T-helper 2 cell (primary cell): ENCODE measurements at regions not wholly inside any gene's neighbourhood (a gene's known extent, or its start where the extent isn't known, plus 50 kb on each side); places are given as distances from the start of the nearest gene placed in this dataset.
"Not testable (repeated sequence)": the region's sequence is repeated elsewhere in the genome, so short reads cannot be mapped to it uniquely, and the experiment has no call there.

ENCODE experiments used
- DNase-seq, 5 experiments: peaks; one replicate each; pipeline versions ENCODE4 v3.0.0 to v3.0.0-alpha.2; 2012 to 2022

DNA sequence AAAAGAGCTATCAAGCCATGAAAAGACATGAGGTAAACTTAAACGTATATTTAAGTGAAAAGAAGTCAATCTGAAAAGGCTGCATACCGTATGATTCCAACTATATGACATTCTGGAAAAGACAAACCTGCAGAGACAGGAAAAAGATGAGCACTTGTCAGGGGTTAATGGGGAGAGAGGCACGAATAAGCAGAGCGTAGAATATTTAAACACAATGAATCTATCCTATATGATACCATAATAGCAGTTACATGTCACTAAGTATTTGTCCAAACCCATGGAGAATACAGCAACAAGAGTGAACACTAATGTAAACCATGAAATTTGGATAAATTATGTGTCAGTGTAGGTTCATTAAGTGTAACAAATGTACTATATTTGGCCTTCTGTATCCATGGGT, 560.3 kb upstream of the ANO3 start:
- DNase-seq = no peak

DNA sequence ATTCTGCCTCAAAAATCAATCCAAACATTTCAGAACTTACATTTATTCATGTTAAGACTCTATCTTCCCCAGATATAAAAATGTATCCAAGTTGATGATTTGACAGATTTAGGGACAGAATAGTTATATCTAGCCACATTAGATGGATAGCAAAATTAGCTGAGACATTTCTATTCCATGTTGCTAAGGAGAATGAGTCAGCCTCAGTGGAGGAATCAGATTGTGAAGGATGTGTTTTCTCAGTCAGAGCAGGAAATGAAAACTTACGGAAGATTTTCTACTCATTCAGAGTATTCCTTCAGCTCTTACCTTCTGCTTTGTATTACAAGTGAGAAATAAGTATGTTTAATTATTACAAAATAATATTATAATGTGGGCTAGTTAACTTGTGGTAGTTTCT, 556.3 kb upstream of the ANO3 start:
- DNase-seq = no peak

DNA sequence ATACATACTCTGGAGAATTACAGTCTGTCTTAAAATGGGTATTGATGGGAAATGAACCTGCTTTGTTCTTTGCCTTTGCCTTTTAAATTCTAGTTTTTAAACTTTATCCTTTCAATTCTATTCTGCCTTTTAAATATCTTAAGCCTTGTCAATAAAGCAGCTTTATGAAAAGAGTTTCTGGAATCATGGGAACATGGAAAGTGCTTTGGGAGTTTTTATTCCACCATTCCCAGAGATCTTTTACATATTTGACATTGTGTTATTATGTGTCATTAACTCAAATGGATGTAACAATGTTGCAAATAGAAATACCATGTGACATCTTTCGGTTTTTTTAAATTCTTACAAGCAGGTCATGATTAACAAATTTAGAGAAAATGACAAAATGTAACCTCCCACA, 555.7 kb upstream of the ANO3 start:
- no peak for DNase-seq

DNA sequence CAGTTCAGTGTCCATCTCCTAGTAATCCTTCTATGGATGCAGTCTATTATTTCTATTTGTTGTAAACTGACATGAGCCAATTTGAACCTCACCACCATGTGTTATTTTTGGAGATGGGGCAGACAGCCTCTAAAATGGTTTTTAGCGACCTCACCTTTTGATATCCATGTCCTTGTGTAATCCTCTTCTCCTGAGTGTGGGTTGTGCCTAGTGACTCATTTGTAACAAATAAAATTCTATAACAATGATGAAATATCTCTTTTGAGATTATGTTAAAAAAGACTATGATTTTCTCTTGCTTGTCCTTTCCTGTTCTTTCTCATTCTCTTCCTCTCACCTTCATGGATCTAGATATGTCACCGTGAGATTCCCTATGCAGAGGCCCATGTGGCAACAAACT, 554.6 kb upstream of the ANO3 start:
- DNase-seq = no peak

DNA sequence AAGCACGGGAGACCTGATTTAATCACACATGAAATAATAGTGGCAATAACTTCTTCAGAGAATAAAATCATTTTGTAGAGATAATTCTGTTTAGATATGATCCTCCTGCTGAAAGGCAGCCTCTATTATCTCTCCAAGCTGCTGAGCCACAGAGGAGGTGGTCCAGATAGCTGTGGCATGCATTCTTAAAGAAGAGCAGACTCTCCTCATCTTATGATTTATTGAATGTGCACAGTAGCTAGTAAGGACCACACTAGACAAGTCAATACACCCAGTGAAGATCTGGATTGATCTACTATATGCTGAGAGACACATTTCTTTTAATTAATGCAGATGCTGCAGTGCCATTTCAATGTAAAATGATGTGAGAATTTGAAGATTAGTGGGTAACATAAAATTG, 552.9 kb upstream of the ANO3 start:
- DNase-seq = no peak

DNA sequence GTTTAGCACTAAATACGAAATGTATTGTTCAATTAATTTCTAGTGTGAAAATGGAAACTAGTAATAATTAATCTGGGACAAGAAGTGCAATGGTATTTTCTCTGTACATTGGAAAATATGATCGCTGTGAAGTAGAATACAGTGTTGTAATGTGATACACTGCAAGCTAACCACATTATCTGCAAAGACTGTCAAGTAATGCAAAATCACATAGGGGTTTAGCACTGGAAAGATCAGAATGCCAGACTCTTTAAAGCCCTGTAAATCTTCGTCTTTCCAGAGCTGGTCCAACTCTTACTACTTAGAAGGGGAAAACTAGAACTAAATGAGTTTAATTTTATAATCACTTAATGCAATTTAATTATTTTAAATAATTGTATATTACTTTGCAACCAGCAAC, 544.5 kb upstream of the ANO3 start:
- DNase-seq = no peak

DNA sequence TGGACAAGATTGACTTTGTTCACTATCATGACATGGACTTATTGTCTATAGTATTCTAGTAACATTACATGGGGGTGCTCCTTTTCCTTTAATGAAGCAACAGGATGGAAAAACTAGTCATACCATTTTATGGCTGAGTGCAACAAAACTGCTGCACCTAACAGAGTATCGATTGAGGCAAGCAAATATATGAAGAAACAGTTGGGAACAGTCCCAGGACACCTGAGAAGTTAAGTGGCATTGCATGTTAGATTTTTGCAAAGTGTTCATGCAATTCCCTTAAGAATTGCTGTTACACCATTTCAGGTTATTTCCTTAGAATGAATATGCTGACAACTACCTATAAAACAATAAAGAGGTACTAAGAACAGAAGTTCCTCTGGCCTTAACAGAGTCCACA, 541.5 kb upstream of the ANO3 start:
- no peak for DNase-seq

DNA sequence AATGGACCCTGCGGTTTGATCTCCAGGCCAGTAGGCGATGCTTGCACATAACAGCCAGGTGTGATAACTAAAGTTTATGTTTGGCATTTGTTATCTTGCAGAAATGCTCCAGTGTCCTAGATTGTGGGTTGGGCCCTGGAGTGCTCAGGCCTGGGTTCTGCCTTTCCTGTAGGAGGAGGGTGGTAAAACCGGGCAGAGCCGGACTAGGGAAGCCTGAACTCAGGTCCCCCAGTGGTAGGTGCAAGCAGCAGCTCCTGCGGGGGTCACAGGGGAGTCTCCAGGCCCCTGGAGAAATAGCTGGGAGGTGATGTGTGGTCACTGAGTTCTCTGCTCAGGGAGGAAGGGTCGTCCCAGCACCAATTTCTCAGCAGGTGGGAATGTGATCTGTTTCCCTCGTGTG, 538.3 kb upstream of the ANO3 start:
- DNase-seq = no peak

DNA sequence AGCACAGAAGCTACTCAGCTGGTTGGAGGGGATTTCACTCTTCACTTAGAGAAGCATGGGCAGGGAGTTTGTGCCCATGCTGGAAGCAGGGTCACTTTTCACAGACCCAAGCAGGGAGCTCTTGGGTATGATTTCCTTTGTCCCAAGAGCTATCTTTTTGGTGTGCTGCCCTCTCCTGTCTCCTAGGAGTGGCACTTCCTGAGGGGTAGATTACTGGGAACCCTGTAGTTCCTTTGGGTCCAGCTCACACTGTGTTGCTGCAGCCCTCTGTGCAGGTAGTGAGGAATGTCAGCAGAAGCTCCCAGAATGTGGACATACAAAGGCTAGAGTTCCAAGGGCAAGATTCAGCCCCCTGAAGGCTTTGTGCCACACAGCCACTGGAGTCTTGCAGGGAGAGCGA, 537.1 kb upstream of the ANO3 start:
- no peak for DNase-seq

DNA sequence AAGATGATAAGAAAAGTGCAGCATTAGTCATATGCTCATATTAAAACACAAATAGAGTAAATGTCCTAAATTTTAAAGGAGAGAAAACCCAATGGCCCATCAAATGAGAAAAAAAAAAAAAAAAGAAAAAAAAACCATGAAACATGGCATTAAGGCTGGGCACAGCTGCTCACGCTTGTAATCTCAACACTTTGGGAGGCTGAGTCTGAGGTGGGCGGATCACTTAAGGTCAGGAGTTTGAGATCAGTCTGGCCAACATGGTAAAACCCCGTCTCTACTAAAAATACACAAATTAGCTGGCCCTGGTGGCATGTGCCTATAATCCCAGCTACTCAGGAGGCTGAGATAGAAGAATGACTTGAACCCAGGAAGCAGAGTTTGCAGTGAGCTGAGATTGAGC, 515.5 kb upstream of the ANO3 start:
- DNase-seq = no peak

DNA sequence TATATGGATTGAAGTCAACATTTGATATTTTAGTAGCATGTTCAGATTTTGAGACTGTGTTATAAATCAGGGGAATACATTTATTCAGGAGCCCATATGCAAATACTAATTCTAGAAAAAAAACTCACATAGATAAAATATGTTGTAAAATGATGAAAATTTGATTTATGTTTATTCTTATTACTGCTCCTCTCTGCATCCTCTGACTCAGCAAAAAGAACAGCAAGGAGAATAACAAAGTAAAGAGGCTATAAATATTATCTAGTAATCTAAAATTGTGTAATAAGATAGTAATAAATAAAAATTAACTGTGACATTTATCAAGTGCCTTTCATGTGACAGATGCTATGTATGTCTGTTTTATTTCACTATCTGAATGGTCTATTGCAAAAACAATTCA, 507.2 kb upstream of the ANO3 start:
- DNase-seq = no peak

DNA sequence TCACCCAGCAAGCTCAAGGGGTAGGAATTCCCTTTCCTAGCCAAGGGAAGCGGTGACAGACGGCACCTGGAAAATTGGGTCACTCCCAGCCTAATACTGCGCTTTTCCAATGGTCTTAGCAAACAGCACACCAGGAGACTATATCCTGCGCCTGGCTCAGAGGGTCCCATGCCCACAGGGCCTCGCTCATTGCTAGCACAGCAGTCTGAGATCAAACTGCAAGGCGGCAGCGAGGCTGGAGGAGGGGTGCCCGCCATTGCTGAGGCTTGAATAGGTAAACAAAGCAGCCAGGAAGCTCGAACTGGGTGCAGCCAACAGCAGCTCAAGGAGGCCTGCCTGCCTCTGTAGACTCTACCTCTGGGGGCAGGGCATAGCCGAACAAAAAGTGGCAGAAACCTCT, 500.4 kb upstream of the ANO3 start:
- DNase-seq = not testable (repeated sequence)

DNA sequence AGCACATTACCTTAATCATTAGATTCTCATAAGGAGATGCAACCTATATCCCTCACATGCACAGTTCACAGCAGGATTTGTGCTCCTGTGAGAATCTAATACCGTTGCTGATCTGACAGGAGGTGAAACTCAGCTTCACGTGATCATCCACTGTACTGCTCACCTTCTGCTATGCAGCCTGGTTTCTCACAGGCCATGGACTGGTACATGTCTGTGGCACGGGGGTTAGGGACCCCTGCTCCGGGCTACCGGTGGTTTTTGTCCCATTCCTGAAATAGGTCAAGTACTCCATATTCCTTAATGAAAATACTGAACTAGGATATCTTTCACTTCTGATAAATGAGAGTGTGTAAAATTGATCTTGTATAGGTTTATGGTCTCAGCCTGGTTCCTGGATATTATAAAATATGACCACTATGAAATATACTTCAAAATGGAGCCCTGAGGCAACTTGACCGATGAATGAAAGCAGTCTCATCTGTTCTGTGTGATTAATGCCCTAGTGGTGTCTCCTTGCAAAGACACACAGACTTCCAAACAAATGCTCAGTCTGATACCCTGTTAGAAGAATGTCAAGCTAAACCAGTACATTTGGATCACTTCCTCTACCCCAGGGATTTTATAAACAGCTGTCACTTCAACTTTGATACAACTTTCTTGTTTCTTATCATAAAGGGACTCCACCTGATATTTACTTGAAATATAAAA, 492.9 kb upstream of the ANO3 start:
- no peak for DNase-seq

DNA sequence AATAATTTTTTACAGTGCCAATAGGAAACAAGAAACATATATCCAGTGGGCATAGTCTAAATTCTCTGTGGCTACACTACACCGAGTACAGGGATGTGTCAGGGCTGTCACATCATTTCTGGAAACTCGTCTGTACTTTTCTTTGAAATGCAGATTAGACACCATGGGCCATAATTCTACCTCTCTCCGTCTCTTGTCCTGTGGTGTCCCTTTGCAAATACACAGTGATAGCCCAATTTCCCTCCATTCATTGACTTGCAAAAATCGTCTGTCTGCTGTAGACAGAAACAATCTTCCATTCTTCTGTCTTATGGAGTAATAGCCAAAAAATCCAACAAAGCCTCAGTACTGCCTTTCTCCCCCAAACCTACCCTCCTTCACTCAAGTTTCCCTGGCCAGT, 487.1 kb upstream of the ANO3 start:
- DNase-seq = no peak

DNA sequence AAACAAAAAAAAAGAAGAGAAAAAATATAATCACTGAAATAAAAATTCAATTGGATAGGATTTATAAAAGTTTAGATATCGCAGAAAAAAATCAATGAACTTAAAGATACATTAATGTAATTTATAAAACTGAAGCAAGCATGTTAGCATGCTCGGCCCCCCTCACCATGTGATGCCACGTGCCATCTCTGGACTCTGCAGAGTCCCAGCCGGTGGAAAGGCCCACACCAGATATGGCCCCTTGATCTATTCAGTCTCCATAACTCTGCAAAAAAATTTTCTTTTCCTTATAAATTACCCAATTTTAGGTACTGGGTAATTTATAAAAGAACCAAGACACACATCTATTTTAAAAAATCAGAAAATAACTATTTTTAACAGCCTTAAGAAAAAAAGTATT, 476.0 kb upstream of the ANO3 start:
- no peak for DNase-seq

DNA sequence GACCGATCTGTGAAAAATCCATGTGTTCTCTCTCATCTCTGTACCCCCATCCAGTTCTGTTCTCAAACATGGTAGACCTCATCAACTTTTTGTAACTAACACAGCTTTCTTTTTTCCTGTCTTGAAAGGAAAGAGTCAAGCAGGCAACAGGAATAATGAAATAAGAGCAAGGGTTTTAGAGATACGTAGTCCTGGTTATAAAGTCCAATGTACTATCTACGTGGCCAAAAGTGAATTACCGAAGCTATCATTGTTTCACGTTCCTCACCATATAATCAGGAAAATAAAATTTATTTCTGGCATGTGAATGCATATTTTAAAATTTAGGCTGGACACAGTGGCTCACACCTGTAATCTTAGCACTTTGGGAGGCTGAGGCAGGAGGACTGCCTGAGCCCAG, 472.2 kb upstream of the ANO3 start:
- DNase-seq = no peak

DNA sequence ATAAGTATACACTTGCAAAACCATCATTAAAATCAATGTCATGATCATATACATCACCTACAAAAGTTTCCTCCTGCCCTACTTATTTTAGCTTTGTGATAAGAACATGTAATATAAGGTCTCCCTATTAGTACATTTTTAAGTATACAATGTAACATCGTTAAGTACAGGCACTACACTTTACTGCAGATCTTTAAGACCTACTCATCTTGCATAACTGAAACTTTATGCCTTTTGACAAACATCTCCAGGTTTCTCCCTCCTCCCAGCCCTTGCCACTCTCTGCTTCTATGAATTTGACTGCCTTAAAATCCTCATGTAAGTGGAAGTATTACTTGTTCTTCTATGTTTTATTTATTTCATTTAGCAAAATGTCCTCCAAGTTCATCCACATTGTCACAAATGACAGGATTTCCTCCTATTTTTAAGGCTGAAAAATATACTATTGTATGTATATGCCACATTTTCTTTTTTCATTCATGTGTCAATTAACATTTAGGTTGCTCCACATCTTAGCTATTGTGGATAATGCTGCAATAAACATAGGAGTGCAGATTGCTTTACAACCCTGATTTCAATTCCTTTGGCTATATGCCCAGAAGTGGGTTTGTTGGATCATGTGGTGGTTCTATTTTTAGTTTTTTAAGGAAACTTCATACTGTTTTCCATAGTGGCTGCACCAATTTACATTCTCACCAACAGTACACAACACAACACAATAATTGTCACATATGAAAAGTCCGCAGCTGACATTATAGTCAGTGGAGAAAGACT, 471.1 kb upstream of the ANO3 start:
- no peak for DNase-seq

DNA sequence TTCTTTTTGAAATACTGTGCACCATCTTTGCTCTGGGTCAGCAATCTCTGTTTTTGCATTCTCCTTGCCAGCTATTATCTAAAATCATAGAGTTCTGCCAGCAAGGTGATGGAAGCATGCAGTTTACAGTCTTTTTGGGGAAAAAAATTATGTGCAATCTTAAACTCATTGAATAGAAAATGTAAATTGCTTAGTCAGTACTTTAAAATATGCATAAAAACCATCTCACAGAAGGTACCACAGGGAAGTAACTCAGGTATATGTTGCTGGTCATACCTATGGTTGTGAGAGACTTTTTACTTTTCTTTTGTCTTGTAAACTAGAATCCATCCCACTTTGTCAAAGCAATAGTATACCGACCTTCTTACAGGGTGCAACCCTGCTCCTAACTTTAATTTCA, 469.8 kb upstream of the ANO3 start:
- DNase-seq = no peak

DNA sequence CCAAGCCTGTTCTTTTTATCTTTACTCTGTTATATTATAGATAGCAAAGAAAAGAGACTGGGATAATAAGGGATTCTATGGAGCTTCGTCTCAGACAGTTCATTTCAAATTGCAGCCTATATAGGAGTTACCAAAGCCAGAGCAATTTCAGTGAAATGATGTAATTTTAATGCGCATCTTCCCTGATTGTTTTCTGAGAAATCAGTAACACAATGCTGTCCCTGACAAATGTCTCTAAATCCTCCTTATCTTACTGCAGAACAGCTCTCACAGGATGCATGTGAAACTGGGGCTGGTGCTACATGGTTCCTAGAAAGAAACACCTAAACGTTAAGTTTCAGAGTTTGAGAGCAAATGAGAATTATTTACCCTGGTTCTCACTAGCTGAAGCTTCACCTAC, 467.9 kb upstream of the ANO3 start:
- DNase-seq = no peak

DNA sequence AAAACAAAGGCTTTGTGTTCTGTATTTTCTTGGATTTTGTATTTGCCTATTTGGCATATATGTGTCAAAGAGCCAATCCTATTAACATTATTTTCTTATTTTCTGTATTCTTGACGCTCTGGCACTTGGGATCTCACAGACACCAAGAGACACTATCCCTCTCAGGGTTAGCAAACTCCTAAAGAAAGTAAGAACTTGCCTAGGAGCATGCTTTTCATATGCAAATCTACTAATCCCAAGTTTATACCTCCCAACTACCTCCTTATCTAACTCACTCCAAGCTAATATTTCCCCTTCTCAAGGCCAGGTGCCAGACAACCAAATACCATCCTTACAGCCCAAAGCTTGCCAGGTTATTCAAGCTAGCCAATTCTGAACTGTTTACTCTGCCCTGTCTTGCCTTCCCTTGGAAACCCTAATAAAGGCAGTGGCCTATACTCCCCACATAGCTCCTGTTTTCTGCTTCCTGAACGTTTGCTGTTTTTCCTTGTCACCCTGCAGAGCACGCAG, 455.4 kb upstream of the ANO3 start:
- no peak for DNase-seq

DNA sequence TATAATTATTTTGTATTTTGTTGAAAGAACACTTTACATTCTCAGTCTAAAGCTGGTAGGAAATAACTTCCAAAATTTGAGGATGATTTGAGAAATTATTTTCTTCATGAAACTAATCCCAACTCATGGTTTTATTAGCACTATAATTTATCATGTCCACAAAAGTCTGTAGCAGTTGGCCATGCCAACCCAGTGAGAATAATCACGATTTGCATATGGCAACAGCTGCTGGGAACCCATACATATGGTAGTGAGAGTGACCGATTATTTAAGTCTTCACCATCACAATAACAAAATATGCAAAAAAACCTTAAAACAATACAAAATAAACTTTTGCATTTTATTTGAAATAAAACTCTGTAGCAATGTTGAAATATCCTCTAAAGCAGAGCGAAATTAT, 445.9 kb upstream of the ANO3 start:
- no peak for DNase-seq

DNA sequence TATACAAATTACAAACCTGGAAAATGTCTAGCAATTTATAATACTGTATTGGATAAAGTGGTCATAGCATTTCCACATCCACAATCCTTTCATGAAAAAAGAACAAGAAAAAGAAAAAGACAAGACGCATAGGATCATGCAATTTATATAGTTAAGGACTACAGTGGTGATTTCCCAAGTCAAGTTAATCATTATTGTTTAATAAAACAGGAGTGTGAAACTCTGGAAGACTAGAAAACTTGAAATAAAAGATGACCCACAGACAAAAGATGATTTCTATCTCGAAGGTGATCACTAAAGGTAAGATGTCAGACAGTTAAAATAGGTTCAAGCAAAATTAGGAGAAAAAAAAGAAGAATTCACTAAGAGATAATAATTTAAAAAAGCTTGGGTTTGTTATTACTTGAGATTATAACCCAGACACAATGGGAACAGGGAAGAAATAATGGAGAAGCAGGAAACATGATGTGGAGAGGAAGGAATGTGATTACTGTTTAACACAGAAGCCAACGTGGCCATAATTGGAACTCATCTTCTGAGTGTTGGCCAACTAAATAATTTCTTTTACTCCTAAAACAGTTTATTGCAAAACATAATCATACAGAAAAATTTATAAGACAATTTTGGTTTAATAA, 441.2 kb upstream of the ANO3 start:
- no peak for DNase-seq

DNA sequence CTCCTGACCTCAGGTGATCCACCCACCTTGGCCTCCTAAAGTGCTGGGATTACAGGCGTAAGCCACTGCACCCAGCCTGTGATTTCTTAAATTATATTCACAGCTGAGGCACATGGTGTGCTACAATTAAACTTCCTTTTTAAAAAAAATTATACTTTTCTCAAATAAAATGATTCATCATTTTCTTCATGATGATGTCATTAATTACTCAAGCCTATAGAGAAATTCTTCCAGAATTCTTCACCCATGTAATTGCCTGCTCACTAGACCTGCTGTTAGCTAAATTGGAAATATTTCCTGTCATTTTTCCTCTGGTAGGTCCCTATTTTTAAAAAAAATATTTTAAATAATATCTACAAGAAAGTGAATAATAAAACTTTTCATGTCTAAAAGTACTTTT, 440.0 kb upstream of the ANO3 start:
- DNase-seq = no peak

DNA sequence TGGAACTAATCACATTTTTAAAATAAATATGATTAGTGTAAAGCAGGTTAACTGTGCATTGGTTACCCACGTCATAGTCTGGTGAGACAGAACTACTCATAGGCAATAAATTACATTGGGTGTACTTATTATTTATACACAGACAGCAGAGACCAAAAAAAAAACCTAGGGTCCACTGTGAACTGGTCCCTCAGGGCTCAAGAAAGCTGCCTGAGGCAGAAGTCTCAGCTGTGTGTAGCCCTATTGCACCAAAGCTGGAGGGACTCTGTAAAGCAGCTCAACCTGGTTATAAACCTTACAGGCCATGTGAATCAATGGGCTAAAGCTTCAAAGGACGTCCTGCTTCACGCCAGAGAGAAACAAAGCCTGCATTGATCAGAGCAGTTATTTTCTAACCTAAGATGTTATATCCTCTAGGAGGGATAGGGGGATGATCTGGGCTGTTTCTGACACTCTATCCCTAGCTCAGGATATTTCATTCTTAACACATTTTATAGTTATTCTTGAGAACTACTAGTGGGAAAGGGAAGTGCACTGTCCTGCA, 432.2 kb upstream of the ANO3 start:
- DNase-seq = no peak
